Central memory CD8-positive, alpha-beta T cell (primary cell): ENCODE measurements at regions not wholly inside any gene's neighbourhood (a gene's known extent, or its start where the extent isn't known, plus 50 kb on each side); places are given as distances from the start of the nearest gene placed in this dataset.
"Not testable (repeated sequence)": the region's sequence is repeated elsewhere in the genome, so short reads cannot be mapped to it uniquely, and the experiment has no call there.

ENCODE experiments used
- ATAC-seq: fragments of 150-1000 bp; cut with Tn5 transposase; replicated peaks from 2 replicates; pipeline ENCODE4 v1.10.0; 2022; ENCODE audit warnings: mild to moderate bottlenecking, moderate FRiP score, moderate number of reproducible peaks; ENCODE audit not compliant: poor library complexity, severe bottlenecking; ENCODE audit errors: extremely low read depth
- DNase-seq, 2 donors: peaks; one replicate each; pipeline ENCODE4 v3.0.0; 2021; ENCODE audit warnings: low spot score in 2 of 2
- H3K27ac Mint-ChIP-seq: one replicate; pipeline ENCODE4 v1.8.0; 2022; ENCODE audit warnings: low read depth, mild to moderate bottlenecking, moderate library complexity, mixed read lengths
- H3K27me3 Mint-ChIP-seq: one replicate; pipeline ENCODE4 v1.8.0; 2022; ENCODE audit warnings: mixed read lengths
- H3K36me3 Mint-ChIP-seq: one replicate; pipeline ENCODE4 v1.8.0; 2022; ENCODE audit warnings: mild to moderate bottlenecking, moderate library complexity, mixed read lengths; ENCODE audit not compliant: insufficient read depth
- H3K4me1 Mint-ChIP-seq: one replicate; pipeline ENCODE4 v1.8.0; 2022; ENCODE audit warnings: mixed read lengths
- H3K4me3 Mint-ChIP-seq: one replicate; pipeline ENCODE4 v1.8.0; 2022; ENCODE audit warnings: mild to moderate bottlenecking, moderate library complexity, mixed read lengths
- H3K9me3 Mint-ChIP-seq: one replicate; pipeline ENCODE4 v1.8.0; 2022; ENCODE audit warnings: mixed read lengths

GRCh38 chr3:39665441-39665840 lies 144.0 kb upstream of the MYRIP start:
- Mint-ChIP-seq H3K9me3 (no peaks in the 10 kb centered on the region), H3K27me3 (peaks cover under 1% of the 10 kb centered on the region), H3K4me1 (no peaks in the 10 kb centered on the region), H3K27ac (no peak overlapping the region), H3K4me3 (no peak overlapping the region), H3K36me3 (no peaks in the 10 kb centered on the region)
- DNase-seq: no peak
- ATAC-seq: no peak

DNA sequence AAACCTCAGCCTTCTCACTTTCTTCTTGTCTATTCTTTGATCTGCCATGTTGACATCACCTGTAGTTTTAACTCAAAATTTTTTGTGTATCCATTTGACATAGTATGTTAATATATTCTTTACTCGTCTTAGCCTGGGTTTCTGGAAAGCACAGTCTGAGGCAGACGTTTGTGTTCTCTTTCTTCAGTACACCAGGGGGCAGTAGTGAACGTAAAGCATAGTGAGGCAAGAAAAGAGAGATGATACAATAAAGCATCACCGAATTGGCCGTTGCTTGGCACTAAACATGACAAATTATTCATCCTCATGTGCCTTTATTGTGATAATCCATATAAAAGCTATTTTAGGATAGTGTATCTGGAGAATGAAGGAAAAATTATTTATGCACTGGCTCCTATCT lies 141.0 kb upstream of the MYRIP start:
- Mint-ChIP-seq H3K9me3 (no peaks in the 10 kb centered on the region), H3K27me3 (peaks cover 13% of the 10 kb centered on the region), H3K27ac (no peak overlapping the region), H3K36me3 (no peaks in the 10 kb centered on the region), H3K4me3 (no peak overlapping the region), H3K4me1 (no peaks in the 10 kb centered on the region)
- DNase-seq (no peak), ATAC-seq (no peak)

- Mint-ChIP-seq H3K27ac (no peak overlapping the region), H3K27me3 (peaks cover 13% of the 10 kb centered on the region), H3K4me3 (no peak overlapping the region), H3K36me3 (no peaks in the 10 kb centered on the region), H3K4me1 (no peaks in the 10 kb centered on the region), H3K9me3 (no peaks in the 10 kb centered on the region)
- ATAC-seq: no peak
- DNase-seq: no peak
Measured at GRCh38 chr3:39671116-39671515, 138.3 kb upstream of the MYRIP start.

DNA sequence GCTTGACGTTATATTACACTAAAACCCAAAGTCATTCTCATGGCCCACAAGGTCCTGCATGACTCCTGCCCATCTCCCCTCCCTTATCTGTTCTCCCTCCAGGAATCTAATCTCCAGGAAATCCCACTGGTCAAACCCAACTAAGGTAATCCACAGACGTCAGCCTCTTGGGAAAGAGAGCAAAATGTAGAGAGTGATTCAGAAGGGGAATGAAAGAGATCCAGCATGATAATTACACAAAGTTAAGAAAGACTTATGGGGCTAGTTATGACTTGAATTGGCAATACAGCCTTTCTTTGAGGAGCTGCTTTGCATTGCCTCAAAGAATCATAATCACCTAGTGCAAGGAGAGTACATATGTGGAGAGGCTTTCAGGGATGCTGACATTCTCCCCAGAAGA lies 137.8 kb upstream of the MYRIP start:
- Mint-ChIP-seq H3K27ac (no peak overlapping the region), H3K4me1 (no peaks in the 10 kb centered on the region), H3K27me3 (peaks cover 13% of the 10 kb centered on the region), H3K4me3 (no peak overlapping the region), H3K9me3 (no peaks in the 10 kb centered on the region), H3K36me3 (no peaks in the 10 kb centered on the region)
- ATAC-seq (no peak), DNase-seq (no peak)

DNA sequence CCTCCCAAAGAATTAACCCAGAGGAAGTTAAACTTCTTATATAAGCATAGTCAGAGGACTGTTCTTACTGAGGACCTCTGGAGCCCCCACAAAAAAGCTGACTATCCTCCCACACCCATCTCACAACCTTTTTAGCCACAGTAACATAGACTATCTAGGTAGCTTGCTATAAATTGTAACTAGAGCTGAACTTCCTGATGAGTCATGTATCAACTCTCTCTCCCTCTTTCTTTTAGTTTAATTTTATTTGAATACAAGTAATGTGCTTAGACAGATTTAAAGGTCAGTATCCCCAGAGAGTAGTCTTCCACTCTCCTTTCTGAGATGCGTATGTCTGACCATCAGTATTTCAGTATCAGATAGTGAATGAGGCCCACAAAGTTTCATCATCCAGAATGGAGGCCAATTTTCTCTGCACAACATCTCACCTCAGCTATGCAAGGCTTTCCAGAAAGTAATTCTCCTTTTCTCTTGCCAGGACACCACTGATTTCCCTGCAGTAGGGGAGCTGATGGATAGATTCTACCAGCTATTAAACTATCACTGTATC lies 104.0 kb upstream of the MYRIP start:
- Mint-ChIP-seq H3K36me3 (no peaks in the 10 kb centered on the region), H3K9me3 (no peaks in the 10 kb centered on the region), H3K4me1 (no peaks in the 10 kb centered on the region), H3K27me3 (peaks cover 16% of the 10 kb centered on the region), H3K27ac (no peak overlapping the region), H3K4me3 (no peak overlapping the region)
- no peak for ATAC-seq
- no peak for DNase-seq

DNA sequence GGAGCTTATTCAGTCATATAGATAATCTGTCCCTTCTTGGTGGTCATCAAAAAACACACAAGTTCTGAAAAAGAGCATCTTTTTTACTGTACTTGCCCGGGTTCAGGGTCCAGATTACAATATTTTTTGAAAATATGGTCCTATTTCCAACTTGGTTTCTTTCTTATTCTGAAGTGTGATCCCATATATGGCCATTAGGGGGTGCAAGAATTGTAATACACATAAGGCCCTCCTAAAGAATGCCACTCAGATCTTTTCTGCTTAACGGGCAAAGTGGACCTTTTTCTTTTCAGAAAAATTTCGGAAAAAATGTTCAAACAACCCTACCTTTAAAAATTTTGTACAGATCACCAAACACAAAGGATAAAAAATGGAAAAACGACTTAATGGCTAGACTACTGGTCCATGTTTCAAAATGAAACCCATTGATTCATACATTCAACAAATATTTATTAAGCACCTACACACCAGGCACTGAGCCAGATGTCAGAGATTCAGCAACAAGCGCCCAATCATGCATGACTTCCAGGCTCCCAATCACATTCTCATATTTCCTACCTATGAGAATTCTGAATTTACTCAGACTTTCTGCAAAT lies 102.0 kb upstream of the MYRIP start:
- no peak for ATAC-seq

GRCh38 chr3:39712413-39713048 lies 96.9 kb upstream of the MYRIP start:
- DNase-seq (no peak), ATAC-seq (no peak)
- H3K36me3 Mint-ChIP-seq: no peaks in the 10 kb centered on the region
- peaks cover 13% of the 10 kb centered on the region for H3K27me3 Mint-ChIP-seq
- peaks cover 6% of the 10 kb centered on the region for H3K9me3 Mint-ChIP-seq
- H3K27ac Mint-ChIP-seq: no peak overlapping the region
- no peak overlapping the region for H3K4me3 Mint-ChIP-seq
- no peaks in the 10 kb centered on the region for H3K4me1 Mint-ChIP-seq

More for the DNA sequence above, 102.0 kb upstream of the MYRIP start:
- Mint-ChIP-seq H3K36me3 (no peaks in the 10 kb centered on the region), H3K4me3 (no peak overlapping the region), H3K4me1 (no peaks in the 10 kb centered on the region), H3K9me3 (peaks cover 1% of the 10 kb centered on the region), H3K27ac (no peak overlapping the region), H3K27me3 (peaks cover 19% of the 10 kb centered on the region)
- no peak for DNase-seq

DNA sequence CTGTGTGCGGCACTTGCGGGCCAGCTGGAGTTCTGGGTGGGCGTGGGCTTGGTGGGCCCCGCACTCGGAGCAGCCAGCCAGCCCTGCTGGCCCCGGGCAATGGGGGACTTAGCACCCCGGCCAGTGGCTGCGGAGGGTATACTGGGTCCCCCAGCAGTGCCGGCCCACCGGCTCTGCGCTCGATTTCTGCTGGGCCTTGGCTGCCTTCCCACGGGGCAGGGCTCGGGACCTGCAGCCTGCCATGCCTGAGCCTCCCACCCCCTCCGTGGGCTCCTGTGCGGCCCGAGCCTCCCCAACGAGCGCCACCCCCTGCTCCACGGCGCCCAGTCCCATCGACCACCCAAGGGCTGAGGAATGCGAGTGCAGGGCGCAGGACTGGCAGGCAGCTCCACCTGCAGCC lies 96.1 kb upstream of the MYRIP start:
- H3K4me3 Mint-ChIP-seq, DNase-seq, H3K27ac Mint-ChIP-seq, H3K4me1 Mint-ChIP-seq, H3K36me3 Mint-ChIP-seq, H3K27me3 Mint-ChIP-seq, ATAC-seq, H3K9me3 Mint-ChIP-seq: not testable (repeated sequence)

GRCh38 chr3:39716849-39717248 lies 92.6 kb upstream of the MYRIP start:
- DNase-seq (no peak), ATAC-seq (no peak)
- Mint-ChIP-seq H3K27me3 (peaks cover 10% of the 10 kb centered on the region), H3K27ac (no peak overlapping the region), H3K9me3 (peaks cover 6% of the 10 kb centered on the region), H3K4me3 (no peak overlapping the region), H3K36me3 (no peaks in the 10 kb centered on the region), H3K4me1 (no peaks in the 10 kb centered on the region)

- H3K4me1 Mint-ChIP-seq: no peaks in the 10 kb centered on the region
- H3K4me3 Mint-ChIP-seq: no peak overlapping the region
- H3K27ac Mint-ChIP-seq: no peak overlapping the region
- no peak for DNase-seq
- no peaks in the 10 kb centered on the region for H3K9me3 Mint-ChIP-seq
- H3K36me3 Mint-ChIP-seq: no peaks in the 10 kb centered on the region
- no peaks in the 10 kb centered on the region for H3K27me3 Mint-ChIP-seq
- no peak for ATAC-seq
Measured at GRCh38 chr3:39718674-39719595, 90.5 kb upstream of the MYRIP start.

DNA sequence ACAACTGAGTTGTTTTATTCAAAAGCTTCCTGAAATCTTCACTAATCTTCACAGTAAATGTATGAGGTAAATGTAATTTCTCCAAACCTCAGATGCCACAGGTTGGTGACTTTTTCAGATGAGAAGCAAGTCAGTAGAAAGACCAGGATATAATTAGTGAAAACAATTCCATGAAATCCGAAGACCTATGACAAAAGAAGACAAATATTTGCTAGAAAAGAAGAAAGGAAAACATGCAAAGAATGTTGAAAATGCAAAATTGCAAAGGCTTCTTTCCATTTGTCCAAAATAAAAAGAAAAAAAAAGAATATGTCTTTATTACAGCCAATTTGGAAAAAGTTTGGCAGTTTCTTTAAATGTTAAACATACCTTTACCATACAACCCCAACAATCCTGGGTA lies 88.3 kb upstream of the MYRIP start:
- ATAC-seq: no peak
- H3K9me3 Mint-ChIP-seq: no peaks in the 10 kb centered on the region
- no peak overlapping the region for H3K4me3 Mint-ChIP-seq
- H3K36me3 Mint-ChIP-seq: no peaks in the 10 kb centered on the region
- H3K4me1 Mint-ChIP-seq: no peaks in the 10 kb centered on the region
- no peak for DNase-seq
- H3K27ac Mint-ChIP-seq: no peak overlapping the region
- peaks cover 8% of the 10 kb centered on the region for H3K27me3 Mint-ChIP-seq

DNA sequence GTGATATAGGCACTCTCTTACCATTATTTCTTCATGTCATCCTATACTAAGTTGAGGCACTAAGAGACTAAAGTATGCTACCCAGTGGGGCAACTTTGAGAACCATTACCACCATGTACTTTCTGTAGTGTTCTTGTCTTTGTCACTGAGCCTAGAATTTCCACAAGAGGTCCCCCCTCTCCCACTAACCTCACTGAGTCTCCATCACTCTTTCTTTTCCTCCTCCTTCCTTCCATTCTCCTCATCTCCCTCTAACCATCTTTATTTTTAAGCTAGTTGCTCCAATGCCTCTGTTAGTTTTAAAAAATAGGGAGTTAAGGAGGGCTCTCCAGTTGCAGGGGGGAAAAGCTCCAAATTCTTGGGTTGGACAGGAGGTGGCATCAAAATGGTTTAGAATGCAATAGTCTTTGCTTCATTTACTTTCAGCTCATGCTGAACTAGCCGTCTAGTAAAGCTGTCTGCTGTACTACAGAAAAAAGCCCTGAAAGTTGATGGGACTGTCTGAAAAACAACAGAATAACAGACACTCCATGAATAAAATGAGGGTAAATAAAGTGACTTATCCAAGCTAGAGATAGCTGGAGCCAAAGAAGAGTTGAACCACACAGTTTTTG lies 85.1 kb upstream of the MYRIP start:
- Mint-ChIP-seq H3K27ac (no peak overlapping the region), H3K27me3 (peaks cover 22% of the 10 kb centered on the region), H3K4me3 (no peak overlapping the region), H3K4me1 (no peaks in the 10 kb centered on the region), H3K9me3 (peaks cover 6% of the 10 kb centered on the region), H3K36me3 (no peaks in the 10 kb centered on the region)
- ATAC-seq: no peak
- DNase-seq: no peak
